H1 (cell line): ENCODE measurements at regions not wholly inside any gene's neighbourhood (a gene's known extent, or its start where the extent isn't known, plus 50 kb on each side); places are given as distances from the start of the nearest gene placed in this dataset.

ENCODE experiments used
- CTCF ChIA-PET: fragments of 300-600 bp; sonication (Branson Sonifier 250); formaldehyde crosslinking; loops from one replicate; lab custom pipeline; 2021; ENCODE audit not compliant: partially characterized antibody; lab: Charles Lee
- POLR2A ChIA-PET: fragments of 300-600 bp; sonication (Branson Sonifier 250); formaldehyde crosslinking; loops from one replicate; lab custom pipeline; 2021; ENCODE audit warnings: inconsistent platforms; ENCODE audit not compliant: partially characterized antibody; lab: Charles Lee
- DNase-seq, 2 experiments: peaks; one replicate each; pipeline versions ENCODE4 v3.0.0 to v3.0.0-alpha.2; 2010 to 2022; ENCODE audit warnings: low spot score in 2 of 2, low read depth in 1 of 2, mixed read lengths in 1 of 2
- FAIRE-seq: peaks from 2 replicates; lab custom pipeline; 2011; peaks lifted over from hg19 to GRCh38; lab: Jason Lieb, UNC
- H2AFZ ChIP-seq: 2 replicates; pipeline ENCODE4 v1.8.1; 2012; ENCODE audit warnings: low read length, inconsistent platforms
- H2AK5ac ChIP-seq: 2 replicates; pipeline ENCODE4 v1.6.1; 2013; ENCODE audit warnings: low read depth, low read length
- H2BK120ac ChIP-seq: replicated peaks from 2 replicates; pipeline ENCODE3; 2013; ENCODE audit warnings: low read depth, low read length, inconsistent platforms
- H2BK12ac ChIP-seq: 2 replicates; pipeline ENCODE4 v1.6.1; 2013; ENCODE audit warnings: low read depth, low read length
- H2BK15ac ChIP-seq: 2 replicates; pipeline ENCODE4 v1.6.1; 2013; ENCODE audit warnings: low read length
- H2BK20ac ChIP-seq: 2 replicates; pipeline ENCODE4 v1.6.1; 2013; ENCODE audit warnings: low read length
- H2BK5ac ChIP-seq: 2 replicates; pipeline ENCODE4 v1.6.1; 2013; ENCODE audit warnings: low read depth, low read length
- H3K14ac ChIP-seq: 2 replicates; pipeline ENCODE4 v1.6.1; 2013; ENCODE audit warnings: inconsistent platforms; ENCODE audit not compliant: insufficient read length
- H3K18ac ChIP-seq: 2 replicates; pipeline ENCODE4 v1.6.1; 2013; ENCODE audit warnings: low read length; ENCODE audit errors: extremely low read depth
- H3K23ac ChIP-seq: 2 replicates; pipeline ENCODE4 v1.6.1; 2013; ENCODE audit warnings: inconsistent platforms; ENCODE audit not compliant: insufficient read length
- H3K23me2 ChIP-seq: 2 replicates; pipeline ENCODE4 v1.6.1; 2013; ENCODE audit warnings: low read depth, low read length
- H3K27ac ChIP-seq: 2 replicates; pipeline ENCODE4 v1.6.1; 2011; ENCODE audit warnings: low read depth, low read length, inconsistent platforms
- H3K27me3 ChIP-seq, 4 experiments: replicated peaks in 1 of 4; 1 replicate in 1 of 4; 2 replicates in 3 of 4; pipeline versions ENCODE4 v1.6.1 to v1.8.1; 2011 to 2013; ENCODE audit warnings: low read length in 3 of 4, mild to moderate bottlenecking in 3 of 4, inconsistent platforms in 2 of 4, mixed read lengths in 2 of 4, moderate library complexity in 1 of 4; ENCODE audit not compliant: control insufficient read depth in 3 of 4, insufficient read depth in 3 of 4; ENCODE audit errors: extremely low read depth in 1 of 4
- H3K36me3 ChIP-seq, 4 experiments: 2 replicates each; pipeline versions ENCODE4 v1.6.1 to v1.8.1; 2011 to 2013; ENCODE audit warnings: mild to moderate bottlenecking in 4 of 4, low read length in 3 of 4, moderate library complexity in 2 of 4, control low read depth in 1 of 4, inconsistent platforms in 1 of 4; ENCODE audit not compliant: insufficient read depth in 4 of 4, control insufficient read depth in 2 of 4
- H3K4ac ChIP-seq: replicated peaks from 2 replicates; pipeline ENCODE3; 2013; ENCODE audit warnings: low read length, low read depth, mixed read lengths, inconsistent platforms; ENCODE audit not compliant: insufficient read length
- H3K4me1 ChIP-seq, 4 experiments: replicated peaks in 1 of 4; 1 replicate in 1 of 4; 2 replicates in 3 of 4; pipeline versions ENCODE4 v1.6.1 to v1.8.1; 2011 to 2013; ENCODE audit warnings: low read length in 3 of 4, inconsistent platforms in 2 of 4, mixed read lengths in 1 of 4; ENCODE audit not compliant: insufficient read depth in 4 of 4, control insufficient read depth in 3 of 4
- H3K4me2 ChIP-seq, 2 experiments: 2 replicates each; pipeline versions ENCODE4 v1.6.1 to v1.8.1; 2011 to 2013; ENCODE audit warnings: low read depth in 2 of 2, low read length in 2 of 2, control low read depth in 1 of 2, inconsistent platforms in 1 of 2, mild to moderate bottlenecking in 1 of 2; ENCODE audit not compliant: insufficient read depth in 1 of 2
- H3K4me3 ChIP-seq, 4 experiments: fragments of 200-600, 300-600 bp in 1 of 4; sonication (generic), shearing (Covaris generic), sonication (Bioruptor Twin) in 1 of 4; 2 replicates each; pipeline versions ENCODE4 v1.5.1 to v1.8.1; 2011 to 2016; ENCODE audit warnings: low read length in 4 of 4, low read depth in 3 of 4, control low read depth in 2 of 4, inconsistent platforms in 2 of 4, mild to moderate bottlenecking in 2 of 4, mixed read lengths in 1 of 4, moderate library complexity in 1 of 4; ENCODE audit not compliant: insufficient read depth in 2 of 4; ENCODE audit errors: extremely low read depth in 1 of 4
- H3K56ac ChIP-seq: replicated peaks from 2 replicates; pipeline ENCODE3; 2013; ENCODE audit warnings: low read depth, mild to moderate bottlenecking, mixed read lengths, low read length, inconsistent platforms; ENCODE audit not compliant: insufficient read length
- H3K79me1 ChIP-seq: 2 replicates; pipeline ENCODE4 v1.6.1; 2013; ENCODE audit warnings: low read depth, low read length, control low read depth
- H3K79me2 ChIP-seq, 2 experiments: 2 replicates each; pipeline versions ENCODE4 v1.6.1 to v1.8.1; 2012 to 2013; ENCODE audit warnings: low read length in 2 of 2, mild to moderate bottlenecking in 2 of 2, inconsistent platforms in 1 of 2; ENCODE audit not compliant: insufficient read depth in 2 of 2, control insufficient read depth in 1 of 2
- H3K9ac ChIP-seq, 4 experiments: replicated peaks in 1 of 4; 1 replicate in 1 of 4; 2 replicates in 3 of 4; pipeline versions ENCODE4 v1.6.1 to v1.8.1; 2011 to 2013; ENCODE audit warnings: low read depth in 3 of 4, low read length in 3 of 4, control low read depth in 2 of 4, mild to moderate bottlenecking in 2 of 4, moderate library complexity in 2 of 4, inconsistent platforms in 1 of 4; ENCODE audit errors: extremely low read depth in 1 of 4
- H3K9me3 ChIP-seq, 2 experiments: 2 replicates each; pipeline versions ENCODE4 v1.6.1 to v1.8.1; 2012 to 2013; ENCODE audit warnings: mild to moderate bottlenecking in 2 of 2, moderate library complexity in 2 of 2, control low read depth in 1 of 2, inconsistent platforms in 1 of 2, low read depth in 1 of 2, low read length in 1 of 2, mixed read lengths in 1 of 2; ENCODE audit not compliant: insufficient read depth in 2 of 2
- H4K20me1 ChIP-seq, 2 experiments: replicated peaks in 1 of 2; 2 replicates each; pipeline versions ENCODE3 to v1.8.1; 2011 to 2013; ENCODE audit warnings: inconsistent platforms in 2 of 2, low read length in 2 of 2, mild to moderate bottlenecking in 1 of 2; ENCODE audit not compliant: insufficient read depth in 2 of 2, control insufficient read depth in 1 of 2
- H4K5ac ChIP-seq: 2 replicates; pipeline ENCODE4 v1.6.1; 2013; ENCODE audit warnings: low read length, low read depth, mixed read lengths, inconsistent platforms; ENCODE audit not compliant: insufficient read length
- H4K8ac ChIP-seq: 2 replicates; pipeline ENCODE4 v1.8.0; 2013; ENCODE audit warnings: mild to moderate bottlenecking, moderate library complexity, low read length, inconsistent platforms; ENCODE audit not compliant: insufficient read depth; ENCODE audit errors: extremely low read depth
- H4K91ac ChIP-seq: replicated peaks from 2 replicates; pipeline ENCODE3; 2013; ENCODE audit warnings: low read length, mixed read lengths, inconsistent platforms; ENCODE audit not compliant: insufficient read length
- BACH1 ChIP-seq: IDR thresholded peaks from 2 replicates; pipeline ENCODE4 v1.6.1; 2012; ENCODE audit warnings: low read length, improper control_type of control experiment
- WGBS, 2 experiments: shearing (Covaris generic) in 1 of 2; methylation state at CpG; one replicate each; pipeline versions ENCODE4 v1.1.6 to v1.1.7; 2013 to 2015; ENCODE audit warnings: low lambda C conversion rate in 2 of 2, mixed read lengths in 2 of 2, inconsistent platforms in 1 of 2, low coverage in 1 of 2, missing lambda C conversion rate in 1 of 2; ENCODE audit not compliant: insufficient replicate concordance in 2 of 2, insufficient coverage in 1 of 2, insufficient read length in 1 of 2; ENCODE audit errors: extremely low coverage in 1 of 2, missing lambda C conversion rate in 1 of 2; 5-methylcytosine and 5-hydroxymethylcytosine counted together

DNA sequence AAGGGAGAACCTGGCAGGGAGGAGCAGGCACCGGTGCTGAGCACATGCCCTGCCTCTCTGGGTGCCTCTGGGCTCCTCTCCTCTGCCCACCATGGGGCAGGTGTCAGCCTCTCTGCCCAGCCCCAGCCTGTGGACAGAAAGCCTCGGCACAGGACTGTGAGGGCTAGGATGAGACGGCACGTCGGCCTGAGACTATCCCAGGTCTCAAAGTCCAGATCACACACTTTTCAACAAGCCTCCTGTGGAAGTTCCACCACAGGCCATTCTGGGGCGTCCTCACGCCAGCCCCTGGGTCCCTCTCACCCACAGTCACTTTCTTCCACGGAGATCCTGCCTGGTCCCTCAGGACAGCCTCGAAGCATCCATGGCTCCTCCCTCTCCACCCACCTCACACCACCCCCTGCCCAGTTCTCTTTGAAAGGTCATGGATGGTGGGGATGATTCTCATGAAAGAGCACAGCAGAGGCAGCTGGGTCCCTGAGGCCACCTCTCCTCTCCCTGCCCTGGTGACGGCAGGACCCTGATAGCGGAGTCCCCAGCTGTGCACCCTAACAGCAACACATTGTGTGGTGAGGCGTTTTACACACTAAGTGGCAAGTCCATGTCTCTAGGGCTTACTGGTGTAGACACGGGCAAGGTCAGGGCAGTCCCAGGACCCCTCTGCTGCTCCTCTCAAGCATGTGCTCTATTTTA is 569.4 kb upstream of the SALL3 start:
- no peaks in the 10 kb centered on the region for H4K20me1 ChIP-seq
- no peak overlapping the region for H3K9ac ChIP-seq
- DNase-seq = no peak
- no peak overlapping the region for H2BK120ac ChIP-seq
- no peak for FAIRE-seq
- H2BK15ac ChIP-seq = no peak overlapping the region
- no peaks in the 10 kb centered on the region for H3K9me3 ChIP-seq
- no peak overlapping the region for H4K91ac ChIP-seq
- H3K23ac ChIP-seq = no peak overlapping the region
- no peaks in the 10 kb centered on the region for H3K23me2 ChIP-seq
- no peaks in the 10 kb centered on the region for H3K79me1 ChIP-seq
- H3K79me2 ChIP-seq = no peaks in the 10 kb centered on the region
- no peak overlapping the region for H3K18ac ChIP-seq
- H2BK20ac ChIP-seq = no peak overlapping the region
- no peak for TF ChIP-seq BACH1
- CTCF ChIA-PET = no interaction called here
- POLR2A ChIA-PET = no interaction called here
- H3K56ac ChIP-seq = no peak overlapping the region
- H3K36me3 ChIP-seq = no peaks in the 10 kb centered on the region
- no peak overlapping the region for H3K4ac ChIP-seq
- no peak overlapping the region for H2AFZ ChIP-seq
- no peaks in the 10 kb centered on the region for H3K27me3 ChIP-seq
- no peak overlapping the region; the same call in 1 of the 2 replicates for H4K8ac ChIP-seq
- H3K27ac ChIP-seq = no peak overlapping the region
- WGBS, 2 experiments = 91% methylated on average over 12 of the region's 13 CpGs; no CpG with 5 or more reads in 1 of the 2 experiments
- H3K4me3 ChIP-seq = no peak overlapping the region
- H2BK5ac ChIP-seq = no peak overlapping the region
- no peak overlapping the region for H3K4me2 ChIP-seq
- no peak overlapping the region for H3K14ac ChIP-seq
- no peak overlapping the region for H2BK12ac ChIP-seq
- no peak overlapping the region for H4K5ac ChIP-seq
- H2AK5ac ChIP-seq = no peak overlapping the region
- no peaks in the 10 kb centered on the region for H3K4me1 ChIP-seq
